Bronchial epithelial cell (primary cell): ENCODE measurements at regions not wholly inside any gene's neighbourhood (a gene's known extent, or its start where the extent isn't known, plus 50 kb on each side); places are given as distances from the start of the nearest gene placed in this dataset.
A peak's percentile ranks its signal among the peaks of the same experiment; 100 is the strongest.

Experiments
- DNase-seq: peaks from one replicate; pipeline ENCODE4 v3.0.0-alpha.2; 2010; ENCODE audit warnings: low read depth
- FAIRE-seq: peaks from 2 replicates; lab custom pipeline; 2011; peaks lifted over from hg19 to GRCh38; lab: Jason Lieb, UNC
- H3K27me3 ChIP-seq: 2 replicates; pipeline ENCODE4 v1.5.1; 2011; ENCODE audit warnings: low read length; ENCODE audit not compliant: control insufficient read depth, insufficient read depth
- H3K36me3 ChIP-seq: 2 replicates; pipeline ENCODE4 v1.5.1; 2011; ENCODE audit warnings: low read length; ENCODE audit not compliant: control insufficient read depth, insufficient read depth
- H3K4me3 ChIP-seq: 2 replicates; pipeline ENCODE4 v1.5.1; 2011; ENCODE audit warnings: mild to moderate bottlenecking, low read depth, low read length, control low read depth
- TF ChIP-seq, protein P1 (sequence below): IDR thresholded peaks from 2 replicates; pipeline ENCODE4 v1.5.1; 2011; ENCODE audit warnings: mild to moderate bottlenecking, moderate library complexity, low read length, control low read depth, inconsistent platforms; ENCODE audit not compliant: insufficient read depth, severe bottlenecking

- TF ChIP-seq, protein P1, sequence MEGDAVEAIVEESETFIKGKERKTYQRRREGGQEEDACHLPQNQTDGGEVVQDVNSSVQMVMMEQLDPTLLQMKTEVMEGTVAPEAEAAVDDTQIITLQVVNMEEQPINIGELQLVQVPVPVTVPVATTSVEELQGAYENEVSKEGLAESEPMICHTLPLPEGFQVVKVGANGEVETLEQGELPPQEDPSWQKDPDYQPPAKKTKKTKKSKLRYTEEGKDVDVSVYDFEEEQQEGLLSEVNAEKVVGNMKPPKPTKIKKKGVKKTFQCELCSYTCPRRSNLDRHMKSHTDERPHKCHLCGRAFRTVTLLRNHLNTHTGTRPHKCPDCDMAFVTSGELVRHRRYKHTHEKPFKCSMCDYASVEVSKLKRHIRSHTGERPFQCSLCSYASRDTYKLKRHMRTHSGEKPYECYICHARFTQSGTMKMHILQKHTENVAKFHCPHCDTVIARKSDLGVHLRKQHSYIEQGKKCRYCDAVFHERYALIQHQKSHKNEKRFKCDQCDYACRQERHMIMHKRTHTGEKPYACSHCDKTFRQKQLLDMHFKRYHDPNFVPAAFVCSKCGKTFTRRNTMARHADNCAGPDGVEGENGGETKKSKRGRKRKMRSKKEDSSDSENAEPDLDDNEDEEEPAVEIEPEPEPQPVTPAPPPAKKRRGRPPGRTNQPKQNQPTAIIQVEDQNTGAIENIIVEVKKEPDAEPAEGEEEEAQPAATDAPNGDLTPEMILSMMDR: no peak
- no peaks in the 10 kb centered on the region for H3K36me3 ChIP-seq
- FAIRE-seq: no peak
- peaks cover 5% of the 10 kb centered on the region for H3K27me3 ChIP-seq
- DNase-seq: no peak
- H3K4me3 ChIP-seq: no peak overlapping the region
Observed at GRCh38 chr18:43572163-43572562, 294.9 kb upstream of the SYT4 start.

DNA sequence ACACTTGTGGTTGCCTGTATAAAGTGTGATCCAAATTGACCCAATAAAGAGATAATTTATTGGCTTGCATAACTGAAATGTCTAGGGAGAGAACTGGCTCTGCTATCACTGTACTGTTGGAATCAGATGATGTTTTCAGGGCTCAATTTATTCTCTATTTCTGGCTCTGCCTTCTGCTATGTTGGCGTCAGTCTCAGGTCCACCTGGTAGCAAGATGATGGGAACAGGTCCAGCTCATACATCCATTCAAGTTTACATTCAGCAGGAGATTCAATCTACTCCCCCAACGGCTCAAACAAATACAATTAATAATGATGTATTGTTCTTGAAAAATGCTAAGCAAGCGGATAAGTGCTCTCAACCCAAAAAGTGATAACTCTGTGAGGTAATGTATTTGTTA is 297.7 kb upstream of the SYT4 start:
- peaks cover 2% of the 10 kb centered on the region for H3K27me3 ChIP-seq
- H3K4me3 ChIP-seq: no peak overlapping the region
- DNase-seq: no peak
- TF ChIP-seq, protein P1: no peak
- H3K36me3 ChIP-seq: no peaks in the 10 kb centered on the region
- no peak for FAIRE-seq

DNA sequence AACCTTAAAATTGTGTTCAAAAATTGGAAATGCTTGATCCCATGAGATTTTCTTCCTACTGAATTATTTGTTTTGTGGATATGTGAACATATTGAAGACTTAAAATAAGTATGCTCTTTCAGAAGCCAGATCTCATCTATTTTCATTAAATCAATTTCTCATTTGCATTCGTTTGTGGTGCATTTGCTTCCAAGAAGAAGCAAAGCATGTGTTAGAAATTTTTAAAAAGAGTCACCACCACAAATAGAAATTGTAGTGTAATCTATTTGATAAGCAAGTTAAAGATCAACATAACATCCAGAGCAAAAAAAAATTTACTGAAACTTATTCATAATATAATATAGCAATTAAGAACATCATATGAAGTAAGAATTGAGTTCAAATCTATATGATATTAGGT is 300.9 kb upstream of the SYT4 start:
- Histone ChIP-seq H3K27me3 (peaks cover 2% of the 10 kb centered on the region), H3K36me3 (no peaks in the 10 kb centered on the region), H3K4me3 (no peak overlapping the region)
- TF ChIP-seq, protein P1: no peak
- no peak for FAIRE-seq
- DNase-seq: no peak

DNA sequence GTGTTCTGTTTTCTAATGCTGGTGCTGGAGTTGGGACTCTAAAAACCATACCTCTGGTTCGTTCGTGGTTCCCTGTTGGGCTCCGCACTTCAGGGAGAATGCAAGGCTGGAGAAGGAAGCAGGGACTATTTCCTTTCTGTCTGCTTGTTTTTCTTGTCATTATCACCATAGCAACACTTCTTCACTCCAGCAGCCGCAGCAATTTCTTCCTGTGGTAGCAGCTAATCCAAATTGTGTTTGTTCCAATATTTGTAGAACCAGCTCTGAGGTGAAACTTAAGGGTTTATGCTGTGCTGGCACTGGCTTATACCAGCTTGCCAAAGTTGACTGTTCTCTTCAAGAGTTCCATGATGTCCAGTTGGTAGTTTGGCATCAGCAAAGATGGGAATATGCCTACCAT is 301.4 kb upstream of the SYT4 start:
- DNase-seq (no peak), FAIRE-seq (no peak)
- Histone ChIP-seq H3K4me3 (no peak overlapping the region), H3K36me3 (no peaks in the 10 kb centered on the region), H3K27me3 (peaks cover 2% of the 10 kb centered on the region)
- TF ChIP-seq, protein P1: no peak

DNA sequence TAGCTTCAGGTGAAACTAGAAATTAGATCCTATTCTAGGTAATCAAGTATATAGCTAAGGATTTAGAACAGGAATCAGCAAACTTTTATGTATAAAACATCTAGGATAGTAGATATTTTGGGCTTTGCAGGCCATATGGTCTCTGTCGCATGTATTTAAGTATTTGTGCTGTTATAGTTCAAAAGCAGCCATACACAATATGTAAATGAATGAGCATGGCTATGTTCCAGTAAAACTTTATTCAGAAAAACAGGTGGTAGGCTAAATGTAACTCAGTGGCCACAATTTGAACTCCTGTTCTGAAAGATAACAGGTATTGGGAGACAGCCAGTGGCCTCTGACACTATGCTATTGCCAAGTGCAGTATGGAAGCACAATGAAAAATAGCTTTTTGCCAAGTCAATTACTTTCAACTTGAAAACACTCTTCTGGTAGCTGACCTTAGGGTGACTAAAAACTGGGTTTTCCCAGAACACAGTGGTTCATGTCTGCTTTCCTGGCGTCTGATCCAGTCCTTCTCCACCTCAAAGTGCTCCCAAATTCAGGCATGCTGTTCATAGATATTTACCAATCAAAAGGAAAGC is 304.7 kb upstream of the SYT4 start:
- DNase-seq: no peak
- no peak for FAIRE-seq
- Histone ChIP-seq H3K27me3 (no peaks in the 10 kb centered on the region), H3K4me3 (no peak overlapping the region), H3K36me3 (no peaks in the 10 kb centered on the region)
- TF ChIP-seq, protein P1: no peak

DNA sequence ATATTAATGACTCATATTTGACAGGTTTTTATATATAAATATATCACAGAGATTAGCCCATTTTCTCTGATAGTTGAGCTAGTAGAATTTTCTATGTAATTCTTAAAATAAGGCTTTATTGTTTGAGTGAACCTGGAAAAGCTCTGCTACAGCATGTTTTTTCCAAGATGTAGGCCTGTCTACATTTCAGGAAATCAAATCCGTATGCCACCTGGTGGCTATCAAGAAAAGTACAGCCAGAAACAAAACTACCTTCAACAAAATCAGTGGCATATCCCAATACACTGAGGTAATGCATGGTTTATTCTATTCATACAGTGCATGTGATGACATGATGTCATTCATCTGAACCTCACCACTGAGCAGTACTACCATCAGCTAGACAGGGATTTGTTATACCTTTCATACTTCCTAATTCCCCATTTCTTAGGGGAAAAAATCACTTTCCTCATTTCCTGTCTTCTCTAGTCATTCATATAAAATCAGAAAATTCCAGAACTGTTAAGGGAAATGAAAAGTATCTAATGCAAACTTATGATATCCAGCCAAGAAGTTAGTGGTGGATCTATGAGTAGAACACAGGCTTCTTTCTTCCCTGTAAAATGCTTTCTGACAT is 310.4 kb upstream of the SYT4 start:
- Histone ChIP-seq H3K36me3 (no peaks in the 10 kb centered on the region), H3K4me3 (no peak overlapping the region), H3K27me3 (no peaks in the 10 kb centered on the region)
- TF ChIP-seq, protein P1: peak; percentile 66
- DNase-seq (peak; percentile 54), FAIRE-seq (no peak)
